ENCODE measurements at regions not wholly inside any gene's neighbourhood (a gene's known extent, or its start where the extent isn't known, plus 50 kb on each side); places are given as distances from the start of the nearest gene placed in this dataset.

- no peak for DNase-seq
Measured at GRCh38 chr6:92791403-92791802, 628.0 kb downstream of the EPHA7 start.

GRCh38 chr6:92790381-92790780, 629.0 kb downstream of the EPHA7 start:
- DNase-seq = no peak

DNA sequence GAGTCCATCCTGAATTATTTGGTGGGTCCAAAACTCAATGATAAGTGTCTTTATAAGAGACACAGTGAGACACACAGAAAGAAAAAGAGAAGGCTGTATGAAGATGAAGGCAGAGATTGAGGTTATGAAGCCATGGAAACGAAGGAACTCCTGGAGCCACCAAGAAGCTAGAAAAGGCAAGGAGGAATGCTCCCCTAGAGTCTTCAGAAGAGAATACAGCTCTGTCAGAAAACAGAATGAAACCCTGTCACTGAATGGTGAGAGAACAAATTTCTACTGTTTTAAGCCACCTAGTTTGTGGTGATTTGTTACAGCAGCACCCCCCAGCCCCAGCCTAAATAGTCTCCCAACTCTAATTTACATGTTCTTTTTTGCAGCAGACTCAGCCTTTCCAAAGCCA, 635.1 kb downstream of the EPHA7 start:
- no peak for DNase-seq

DNA sequence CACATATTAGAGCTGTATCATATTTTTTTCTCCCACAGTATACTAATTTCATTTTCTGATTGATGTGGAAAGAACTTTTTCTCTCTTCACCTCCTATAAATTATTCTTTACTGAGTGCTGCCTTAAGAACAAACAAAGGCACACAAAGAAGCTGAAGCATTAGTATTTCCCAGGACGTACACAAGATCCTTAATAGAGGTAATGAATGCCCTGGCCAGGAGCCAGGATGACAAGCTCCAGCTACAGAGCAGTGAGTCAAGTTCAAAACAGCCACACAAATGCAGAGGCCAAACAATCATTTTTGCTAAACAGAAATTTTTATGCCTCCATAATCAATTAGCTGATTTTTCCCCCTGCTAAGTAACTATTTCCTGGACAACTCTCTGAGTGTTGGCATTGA, 639.6 kb downstream of the EPHA7 start:
- peak; percentile 88 for DNase-seq

- DNase-seq = peak; percentile 81
Measured at GRCh38 chr6:92777146-92777740, 642.1 kb downstream of the EPHA7 start.

GRCh38 chr6:92770540-92770939, 648.8 kb downstream of the EPHA7 start:
- DNase-seq = no peak

DNA sequence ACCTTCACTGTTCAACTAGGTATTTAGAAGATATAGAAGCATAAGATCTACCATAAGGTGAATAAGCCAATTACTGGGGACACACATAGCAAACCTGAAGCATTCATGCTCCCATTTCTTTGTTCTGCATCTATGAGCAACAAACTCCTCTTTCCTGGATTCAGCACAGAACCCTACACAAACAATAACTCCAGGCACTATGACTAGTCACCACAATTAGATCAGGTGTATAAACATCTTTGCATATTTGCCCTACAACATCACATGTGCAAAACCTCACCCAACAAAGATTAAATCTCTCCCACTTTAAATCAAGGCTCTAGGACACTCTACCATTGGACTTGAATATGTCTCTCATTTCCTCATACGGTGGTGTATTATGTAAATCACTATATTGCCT, 652.3 kb downstream of the EPHA7 start:
- DNase-seq = peak; percentile 13

- DNase-seq = no peak
Measured at GRCh38 chr6:92763680-92764079, 655.7 kb downstream of the EPHA7 start.

DNA sequence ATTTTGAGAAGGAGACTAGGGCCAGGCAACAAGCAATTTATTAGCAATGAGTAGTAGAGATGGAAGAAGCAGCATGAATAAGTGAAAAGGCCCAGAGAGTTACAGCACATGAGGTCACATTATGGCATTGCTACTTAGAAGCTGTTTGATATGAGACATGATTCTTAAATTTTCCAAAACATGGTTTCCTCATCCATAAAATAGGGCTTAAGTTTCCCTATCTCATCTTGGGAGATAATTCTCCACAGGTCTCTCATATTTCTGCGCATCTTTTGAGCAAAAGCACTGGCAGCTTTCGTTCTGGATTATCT, 656.1 kb downstream of the EPHA7 start:
- no peak for DNase-seq

- DNase-seq = no peak
Measured at GRCh38 chr6:92762443-92763273, 656.7 kb downstream of the EPHA7 start.

GRCh38 chr6:92759178-92759577, 660.2 kb downstream of the EPHA7 start:
- DNase-seq = no peak

DNA sequence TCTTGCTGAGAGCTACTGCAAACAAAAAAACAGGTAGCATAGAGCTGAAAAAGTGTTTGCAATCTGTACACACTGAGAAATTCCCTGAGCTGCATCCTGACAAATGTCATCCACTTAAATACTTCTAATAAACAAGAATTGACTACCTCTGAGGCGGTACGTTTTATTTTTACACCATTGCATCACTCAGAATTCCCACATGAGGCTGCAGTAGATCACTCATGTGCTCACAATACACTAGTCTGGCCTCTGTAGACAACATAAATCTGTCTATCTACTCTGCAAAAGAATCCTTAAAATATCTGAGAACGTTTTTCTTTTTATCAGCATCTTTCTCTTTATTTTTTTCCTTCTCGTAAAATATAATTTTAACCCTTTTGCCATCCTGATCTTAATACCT, 661.4 kb downstream of the EPHA7 start:
- no peak for DNase-seq

DNA sequence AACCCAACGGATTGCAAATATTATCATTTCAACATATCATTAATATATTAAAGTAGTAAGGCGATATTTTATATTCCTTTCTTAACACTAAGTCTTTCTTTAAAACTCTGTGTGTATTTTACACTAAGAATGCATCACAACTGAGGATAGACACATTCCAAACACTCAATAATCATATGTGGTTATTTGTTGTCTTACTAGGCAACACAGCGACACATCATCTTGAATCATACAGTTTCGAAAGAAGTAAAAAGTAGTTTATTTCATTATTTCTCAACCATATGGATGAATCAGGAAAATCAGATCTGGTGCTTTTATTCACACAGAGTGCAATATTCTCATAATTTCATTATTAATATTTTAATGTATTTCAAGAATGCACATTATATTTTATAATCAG, 662.4 kb downstream of the EPHA7 start:
- no peak for DNase-seq

DNA sequence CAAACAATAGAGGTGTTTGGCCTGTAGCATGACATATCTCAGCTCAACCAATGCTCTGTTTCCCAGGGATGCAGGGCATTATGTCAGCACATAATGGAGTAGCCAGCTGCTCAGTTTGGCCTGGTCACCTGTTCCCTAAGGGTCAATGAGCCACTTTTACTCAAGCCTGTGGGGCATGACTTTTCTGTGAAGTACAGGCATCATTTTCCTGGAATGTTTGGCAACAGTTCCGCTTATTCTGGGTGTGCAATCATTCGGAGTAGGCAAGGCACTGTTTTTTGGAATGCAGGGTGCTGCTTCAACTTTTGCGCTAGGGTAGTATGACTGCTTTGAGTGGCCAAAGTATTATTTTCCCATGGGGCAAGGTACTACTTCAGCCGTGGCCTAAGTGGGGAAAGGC, 665.4 kb downstream of the EPHA7 start:
- DNase-seq = no peak

DNA sequence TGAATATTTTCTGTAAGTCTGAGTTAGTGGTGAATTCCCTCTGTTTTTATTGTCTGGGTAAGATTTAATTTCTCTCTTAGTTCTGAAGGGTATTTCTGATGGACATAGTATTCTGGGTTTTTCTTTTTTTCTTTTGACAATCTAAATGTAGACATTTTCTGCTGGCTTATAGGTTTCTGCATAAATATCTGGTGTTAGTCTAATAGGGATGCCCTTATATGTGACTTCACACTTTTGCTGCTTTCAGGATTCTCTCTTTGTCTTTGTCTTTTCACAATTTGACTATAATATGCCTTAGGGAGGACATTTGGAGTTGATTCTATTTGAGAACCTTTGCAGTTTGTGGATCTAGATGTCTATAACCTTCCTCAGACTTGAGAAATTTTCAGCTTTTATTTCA, 667.2 kb downstream of the EPHA7 start:
- no peak for DNase-seq

- DNase-seq = no peak
Measured at GRCh38 chr6:92748131-92748530, 671.2 kb downstream of the EPHA7 start.

GRCh38 chr6:92737983-92738382, 681.4 kb downstream of the EPHA7 start:
- DNase-seq = no peak

DNA sequence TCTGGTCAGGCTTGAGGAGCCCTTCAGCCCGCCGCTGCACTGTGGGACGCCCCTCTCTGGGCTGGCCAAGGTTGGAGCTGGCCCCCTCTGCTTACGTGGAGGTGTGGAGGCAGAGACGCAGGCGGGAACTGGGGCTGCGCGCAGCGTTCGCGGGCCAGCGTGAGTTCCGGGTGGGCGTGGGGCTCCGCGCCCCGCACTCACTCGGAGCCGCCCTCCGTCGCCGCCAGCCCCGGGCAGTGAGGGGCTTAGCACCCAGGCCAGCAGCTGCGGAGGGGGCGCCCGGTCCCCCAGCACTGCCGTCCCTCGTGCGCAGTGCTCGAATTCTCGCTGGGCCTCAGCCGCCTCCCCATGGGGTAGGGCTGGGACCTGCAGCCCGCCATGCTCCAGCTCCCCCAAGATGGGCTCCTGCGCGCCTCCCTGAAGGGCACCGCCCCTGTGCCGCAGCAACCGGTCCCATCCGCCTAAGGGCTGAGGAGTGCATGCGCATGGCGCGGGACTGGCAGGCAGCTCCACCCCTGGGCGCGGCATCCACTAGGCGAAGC, 695.9 kb downstream of the EPHA7 start:
- DNase-seq = no peak

DNA sequence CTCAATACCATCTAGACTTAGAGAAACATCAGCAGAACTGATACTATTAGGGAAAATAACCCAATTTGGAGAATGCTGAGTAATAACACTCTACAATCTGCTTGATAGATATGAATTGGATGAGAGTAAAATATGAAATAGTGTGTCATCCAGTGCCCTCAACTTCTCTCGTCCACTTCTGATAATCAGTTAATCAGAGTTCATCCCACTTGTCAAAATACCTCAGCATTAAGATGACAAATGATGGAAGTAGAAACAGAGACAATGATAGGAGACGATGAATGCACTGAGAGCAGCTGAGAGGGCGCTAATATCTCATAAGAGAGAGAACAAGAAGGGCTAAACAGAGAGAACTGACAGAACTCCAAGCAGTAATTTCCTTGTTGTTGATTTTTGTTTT, 699.6 kb downstream of the EPHA7 start:
- DNase-seq = no peak

DNA sequence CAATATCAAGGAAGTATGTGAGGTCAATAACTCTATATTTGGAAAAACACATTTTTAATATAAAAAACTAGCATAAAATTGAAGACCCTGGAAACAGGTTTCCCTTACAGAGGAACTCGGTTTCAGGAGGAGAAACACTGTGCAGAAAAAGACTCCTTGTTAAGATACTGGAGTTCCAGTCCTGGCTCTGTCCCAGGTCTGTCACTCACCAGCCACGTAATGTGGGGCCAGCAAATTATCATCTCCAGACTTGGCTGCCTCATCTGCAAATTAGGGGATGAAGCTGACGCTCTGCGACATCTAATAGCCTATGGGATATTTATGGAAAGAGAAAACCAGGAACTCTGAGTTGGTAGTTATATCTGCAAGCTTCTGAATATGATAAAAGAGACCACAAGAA, 702.7 kb downstream of the EPHA7 start:
- no peak for DNase-seq

DNA sequence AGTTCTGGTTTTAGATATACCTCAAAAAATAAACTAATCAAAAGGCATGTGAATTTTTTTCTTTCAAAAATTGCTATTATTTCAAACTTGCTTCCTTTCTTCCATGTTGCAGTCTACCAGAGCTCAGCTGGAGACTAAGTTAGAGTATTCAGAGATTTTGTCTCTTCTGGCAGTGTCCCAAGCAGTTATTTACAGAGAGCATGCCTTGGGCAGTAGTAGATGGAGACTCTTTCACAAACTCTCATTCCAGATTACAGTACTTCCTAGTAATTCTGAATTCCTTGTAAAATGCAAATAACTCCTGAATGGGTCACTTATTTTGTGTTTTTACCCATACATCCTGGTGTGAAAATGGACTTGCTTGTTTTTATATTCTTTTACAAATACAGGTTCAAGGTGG, 703.4 kb downstream of the EPHA7 start:
- no peak for DNase-seq

DNA sequence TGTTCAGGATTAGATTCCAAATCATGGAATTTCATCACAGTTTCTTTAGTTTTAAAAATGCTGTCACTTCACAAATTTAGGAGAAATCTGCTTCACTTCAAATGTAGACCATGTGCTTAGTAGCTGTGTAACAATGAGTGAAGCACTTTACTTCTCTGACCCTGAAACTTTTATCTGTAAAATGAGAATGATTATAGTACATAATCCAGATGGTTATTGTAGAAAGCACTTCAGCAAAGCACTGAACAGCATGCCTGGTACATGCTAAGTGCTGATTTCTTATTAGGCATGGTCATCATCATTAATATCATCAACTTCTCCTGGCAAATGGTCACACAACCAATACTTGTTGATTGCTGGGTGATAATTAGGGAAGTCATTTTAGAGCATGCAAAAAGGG, 705.0 kb downstream of the EPHA7 start:
- no peak for DNase-seq

GRCh38 chr6:92710048-92710447, 709.3 kb downstream of the EPHA7 start:
- DNase-seq = no peak

DNA sequence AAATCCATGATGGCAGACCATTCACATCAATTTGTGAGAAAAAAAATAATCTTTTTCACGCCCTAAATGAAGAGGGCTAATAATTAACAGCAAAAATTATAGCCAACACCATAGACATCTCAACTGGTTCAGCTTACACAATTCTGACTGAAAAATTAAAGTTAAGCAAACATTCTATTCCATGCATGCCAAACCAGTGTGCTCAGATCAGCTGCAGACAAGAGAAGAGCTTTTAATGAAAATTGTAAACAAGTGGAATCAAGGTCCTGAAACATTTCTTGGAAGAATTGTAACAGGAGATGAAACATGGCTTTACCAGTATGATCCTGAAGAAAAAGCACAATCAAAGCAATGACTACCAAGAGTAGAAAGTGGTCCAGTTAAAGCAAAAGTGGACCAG, 710.4 kb downstream of the EPHA7 start:
- DNase-seq = no peak

DNA sequence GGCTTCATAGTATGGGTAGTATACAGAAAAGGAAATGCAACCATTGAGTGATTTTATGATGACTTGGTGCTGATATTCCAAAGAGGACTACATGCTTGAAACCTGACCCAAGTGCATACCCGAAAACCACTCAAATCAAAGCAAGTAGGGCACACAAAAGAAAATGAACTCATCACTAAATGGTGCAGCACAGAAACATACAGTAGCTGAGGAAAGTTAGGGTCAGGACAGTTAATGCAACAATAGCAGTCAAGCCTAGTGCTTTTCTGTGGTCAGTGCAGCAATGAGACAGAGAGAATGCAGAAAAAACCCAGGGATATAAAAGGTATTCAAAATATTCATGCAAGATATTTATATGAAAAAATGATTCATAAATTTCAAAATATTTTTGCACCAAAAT, 711.1 kb downstream of the EPHA7 start:
- DNase-seq = no peak

Measured in NCI-H774 (cell line).